Ectodermal cell (in vitro differentiated cells): ENCODE measurements at regions not wholly inside any gene's neighbourhood (a gene's known extent, or its start where the extent isn't known, plus 50 kb on each side); places are given as distances from the start of the nearest gene placed in this dataset.

Experiments used
- H3K27ac ChIP-seq: 2 replicates; pipeline ENCODE4 v1.7.0; 2013; ENCODE audit warnings: mild to moderate bottlenecking, low read depth, low read length; ENCODE audit not compliant: insufficient read depth, poor library complexity, severe bottlenecking
- H3K27me3 ChIP-seq: 2 replicates; pipeline ENCODE4 v1.7.0; 2013; ENCODE audit warnings: mild to moderate bottlenecking, low read length; ENCODE audit not compliant: insufficient read depth, control insufficient read depth, poor library complexity, severe bottlenecking
- H3K36me3 ChIP-seq: one replicate; pipeline ENCODE4 v1.7.0; 2013; ENCODE audit warnings: low read length; ENCODE audit not compliant: control insufficient read depth, insufficient read depth
- H3K4me1 ChIP-seq: one replicate; pipeline ENCODE4 v1.7.0; 2013; ENCODE audit warnings: low read length; ENCODE audit not compliant: control insufficient read depth, insufficient read depth
- H3K4me3 ChIP-seq: 2 replicates; pipeline ENCODE4 v1.7.0; 2013; ENCODE audit warnings: low read depth, low read length, control low read depth; ENCODE audit not compliant: insufficient read depth
- H3K9me3 ChIP-seq: 2 replicates; pipeline ENCODE4 v1.7.0; 2013; ENCODE audit warnings: mild to moderate bottlenecking, low read length, moderate library complexity; ENCODE audit not compliant: control insufficient read depth
- WGBS, 2 experiments: methylation state at CpG; one replicate each; pipeline ENCODE4 v1.1.7; 2013; ENCODE audit warnings: missing lambda C conversion rate in 2 of 2; 5-methylcytosine and 5-hydroxymethylcytosine counted together

GRCh38 chr1:218703836-218704235 lies 358.7 kb downstream of the TGFB2 start:
- Histone ChIP-seq H3K9me3 (no peaks in the 10 kb centered on the region), H3K4me1 (no peaks in the 10 kb centered on the region), H3K27me3 (no peaks in the 10 kb centered on the region), H3K36me3 (no peaks in the 10 kb centered on the region), H3K4me3 (no peak overlapping the region), H3K27ac (no peak overlapping the region)
- WGBS, 2 experiments: 100% methylated on average over 3 of the region's 3 CpGs; no CpG with 5 or more reads in 1 of the 2 experiments

GRCh38 chr1:218705391-218705790 lies 360.3 kb downstream of the TGFB2 start:
- Histone ChIP-seq H3K4me3 (no peak overlapping the region), H3K9me3 (no peaks in the 10 kb centered on the region), H3K36me3 (no peaks in the 10 kb centered on the region), H3K27me3 (no peaks in the 10 kb centered on the region), H3K27ac (no peak overlapping the region), H3K4me1 (no peaks in the 10 kb centered on the region)
- WGBS, 2 experiments: 96 to 98% methylated on average over 2 of the region's 2 CpGs

- H3K36me3 ChIP-seq: no peaks in the 10 kb centered on the region
- no peaks in the 10 kb centered on the region for H3K4me1 ChIP-seq
- WGBS, 2 experiments: 91 to 95% methylated on average over 6 to 7 of the region's 7 CpGs
- H3K27me3 ChIP-seq: no peaks in the 10 kb centered on the region
- no peaks in the 10 kb centered on the region for H3K9me3 ChIP-seq
- no peak overlapping the region for H3K27ac ChIP-seq
- no peak overlapping the region for H3K4me3 ChIP-seq
These were observed 361.1 kb downstream of the TGFB2 start for GRCh38 chr1:218705911-218706893.

GRCh38 chr1:218711001-218711400 lies 365.9 kb downstream of the TGFB2 start:
- 95 to 97% methylated on average over 1 of the region's 1 CpG for WGBS, 2 experiments
- H3K9me3 ChIP-seq: no peaks in the 10 kb centered on the region
- H3K4me3 ChIP-seq: no peak overlapping the region

GRCh38 chr1:218711884-218712674 lies 366.9 kb downstream of the TGFB2 start:
- H3K27ac ChIP-seq: no peak overlapping the region
- no peaks in the 10 kb centered on the region for H3K27me3 ChIP-seq
- no peaks in the 10 kb centered on the region for H3K36me3 ChIP-seq
- no peaks in the 10 kb centered on the region for H3K9me3 ChIP-seq
- 92 to 96% methylated on average over 9 of the region's 9 CpGs for whole genome bisulfite sequencing, 2 experiments
- no peaks in the 10 kb centered on the region for H3K4me1 ChIP-seq
- H3K4me3 ChIP-seq: no peak overlapping the region

More at GRCh38 chr1:218711001-218711400, 365.9 kb downstream of the TGFB2 start:
- no peak overlapping the region for H3K27ac ChIP-seq
- no peaks in the 10 kb centered on the region for H3K4me1 ChIP-seq
- no peaks in the 10 kb centered on the region for H3K36me3 ChIP-seq
- no peaks in the 10 kb centered on the region for H3K27me3 ChIP-seq

GRCh38 chr1:218712677-218713076 lies 367.5 kb downstream of the TGFB2 start:
- no peaks in the 10 kb centered on the region for H3K4me1 ChIP-seq
- no peak overlapping the region for H3K4me3 ChIP-seq
- no peaks in the 10 kb centered on the region for H3K9me3 ChIP-seq
- H3K36me3 ChIP-seq: no peaks in the 10 kb centered on the region
- H3K27ac ChIP-seq: no peak overlapping the region
- 86 to 90% methylated on average over 5 of the region's 5 CpGs for WGBS, 2 experiments
- H3K27me3 ChIP-seq: no peaks in the 10 kb centered on the region

- 96 to 98% methylated on average over 3 of the region's 3 CpGs for WGBS, 2 experiments
- no peaks in the 10 kb centered on the region for H3K9me3 ChIP-seq
These were observed 371.0 kb downstream of the TGFB2 start for GRCh38 chr1:218715961-218716669.

GRCh38 chr1:218717575-218717974 lies 372.4 kb downstream of the TGFB2 start:
- Histone ChIP-seq H3K4me3 (no peak overlapping the region), H3K36me3 (no peaks in the 10 kb centered on the region), H3K9me3 (no peaks in the 10 kb centered on the region), H3K27me3 (no peaks in the 10 kb centered on the region), H3K4me1 (no peaks in the 10 kb centered on the region), H3K27ac (no peak overlapping the region)
- 83 to 89% methylated on average over 1 of the region's 1 CpG for WGBS, 2 experiments

More at GRCh38 chr1:218715961-218716669, 371.0 kb downstream of the TGFB2 start:
- Histone ChIP-seq H3K27me3 (no peaks in the 10 kb centered on the region), H3K4me3 (no peak overlapping the region), H3K27ac (no peak overlapping the region), H3K36me3 (no peaks in the 10 kb centered on the region), H3K4me1 (no peaks in the 10 kb centered on the region)

GRCh38 chr1:218718206-218718605 lies 373.1 kb downstream of the TGFB2 start:
- 91 to 95% methylated on average over 3 of the region's 3 CpGs for WGBS, 2 experiments
- Histone ChIP-seq H3K4me3 (no peak overlapping the region), H3K27ac (no peak overlapping the region), H3K36me3 (no peaks in the 10 kb centered on the region), H3K27me3 (no peaks in the 10 kb centered on the region), H3K9me3 (no peaks in the 10 kb centered on the region), H3K4me1 (no peaks in the 10 kb centered on the region)
